ENCODE measurements at regions not wholly inside any gene's neighbourhood (a gene's known extent, or its start where the extent isn't known, plus 50 kb on each side); places are given as distances from the start of the nearest gene placed in this dataset.
"Not testable (repeated sequence)": the region's sequence is repeated elsewhere in the genome, so short reads cannot be mapped to it uniquely, and the experiment has no call there.

DNA sequence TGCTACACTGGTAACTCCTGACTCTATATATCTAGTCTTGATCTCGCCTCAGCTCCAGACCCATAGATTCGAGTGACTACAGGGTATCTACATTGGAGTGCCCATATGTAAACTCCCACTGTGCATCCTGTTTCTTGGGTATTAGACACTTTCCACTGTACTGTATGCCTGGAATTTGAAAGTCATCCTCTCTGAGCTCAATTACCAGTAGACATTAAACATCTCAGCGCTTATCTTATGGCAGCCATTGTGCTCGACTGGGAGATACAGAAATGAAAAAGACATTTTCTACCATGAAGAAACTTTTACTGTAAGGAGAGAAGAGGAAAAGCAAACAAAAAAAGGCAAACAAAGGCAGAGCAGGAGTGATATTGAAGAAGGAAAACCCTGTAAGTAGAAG is 151.9 kb upstream of the JADE1 start:
- H3K9me3 ChIP-seq (ENCODE audit: low read length) = peaks cover 4% of the 10 kb centered on the region
- no peaks in the 10 kb centered on the region for H3K36me3 Mint-ChIP-seq
- POLR2A ChIA-PET = no interaction called here
- H3K27ac ChIP-seq (ENCODE audit: low read depth, low read length) = no peak overlapping the region
- H3K4me1 Mint-ChIP-seq = peaks cover 0 to 9% (median 6%) of the 10 kb centered on the region in 3 donors
- H3K9me3 Mint-ChIP-seq = peaks cover 0 to 15% (median 6%) of the 10 kb centered on the region in 5 donors
- no peak for DNase-seq
- H3K27me3 Mint-ChIP-seq = peaks cover 3 to 13% of the 10 kb centered on the region in 2 donors
- H3K27ac Mint-ChIP-seq = no peak overlapping the region
- no peaks in the 10 kb centered on the region for H3K36me3 ChIP-seq (ENCODE audit: insufficient read depth, low read length)
- H3K4me1 ChIP-seq (ENCODE audit: insufficient read depth, low read length) = no peaks in the 10 kb centered on the region
- H3K27me3 ChIP-seq (ENCODE audit: insufficient read depth, low read length, poor library complexity, severe bottlenecking) = no peaks in the 10 kb centered on the region
- no peak overlapping the region for H3K4me3 ChIP-seq (ENCODE audit: low read length)
- CTCF ChIA-PET = no interaction called here
- H3K4me3 Mint-ChIP-seq = no peak overlapping the region

DNA sequence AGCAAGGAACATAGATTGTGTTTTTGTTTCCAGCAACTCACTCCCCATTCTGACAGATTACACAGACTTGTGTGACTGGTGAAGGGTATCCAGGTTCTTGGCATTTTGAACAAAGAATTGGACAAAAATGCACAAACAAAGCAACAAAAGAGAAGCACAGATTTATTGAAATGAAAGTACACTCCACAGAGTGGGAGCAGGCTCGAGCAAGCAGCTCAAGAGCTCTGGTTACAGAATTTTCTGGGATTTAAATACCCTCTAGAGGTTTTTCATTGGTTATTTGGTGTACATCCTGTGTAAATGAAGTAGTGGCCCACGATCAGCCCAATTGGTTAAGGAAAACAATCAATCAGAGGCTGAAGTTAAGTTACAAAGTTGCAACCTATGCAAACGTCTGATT is 155.0 kb upstream of the JADE1 start:
- H3K9me3 ChIP-seq (ENCODE audit: low read length) = peaks cover 4% of the 10 kb centered on the region
- Mint-ChIP-seq H3K4me1 (peaks cover 0 to 9% (median 6%) of the 10 kb centered on the region in 3 donors), H3K9me3 (peaks cover 0 to 15% (median 6%) of the 10 kb centered on the region in 5 donors), H3K27ac (no peak overlapping the region), H3K27me3 (peaks cover 3 to 19% of the 10 kb centered on the region in 2 donors), H3K36me3 (no peaks in the 10 kb centered on the region), H3K4me3 (no peak overlapping the region)
- no peak overlapping the region for H3K27ac ChIP-seq (ENCODE audit: low read depth, low read length)
- no peaks in the 10 kb centered on the region for H3K27me3 ChIP-seq (ENCODE audit: insufficient read depth, low read length, poor library complexity, severe bottlenecking)
- ChIA-PET POLR2A (no interaction called here), CTCF (no interaction called here)
- H3K36me3 ChIP-seq (ENCODE audit: insufficient read depth, low read length) = no peaks in the 10 kb centered on the region
- no peak for DNase-seq
- no peaks in the 10 kb centered on the region for H3K4me1 ChIP-seq (ENCODE audit: insufficient read depth, low read length)
- no peak overlapping the region for H3K4me3 ChIP-seq (ENCODE audit: low read length)

DNA sequence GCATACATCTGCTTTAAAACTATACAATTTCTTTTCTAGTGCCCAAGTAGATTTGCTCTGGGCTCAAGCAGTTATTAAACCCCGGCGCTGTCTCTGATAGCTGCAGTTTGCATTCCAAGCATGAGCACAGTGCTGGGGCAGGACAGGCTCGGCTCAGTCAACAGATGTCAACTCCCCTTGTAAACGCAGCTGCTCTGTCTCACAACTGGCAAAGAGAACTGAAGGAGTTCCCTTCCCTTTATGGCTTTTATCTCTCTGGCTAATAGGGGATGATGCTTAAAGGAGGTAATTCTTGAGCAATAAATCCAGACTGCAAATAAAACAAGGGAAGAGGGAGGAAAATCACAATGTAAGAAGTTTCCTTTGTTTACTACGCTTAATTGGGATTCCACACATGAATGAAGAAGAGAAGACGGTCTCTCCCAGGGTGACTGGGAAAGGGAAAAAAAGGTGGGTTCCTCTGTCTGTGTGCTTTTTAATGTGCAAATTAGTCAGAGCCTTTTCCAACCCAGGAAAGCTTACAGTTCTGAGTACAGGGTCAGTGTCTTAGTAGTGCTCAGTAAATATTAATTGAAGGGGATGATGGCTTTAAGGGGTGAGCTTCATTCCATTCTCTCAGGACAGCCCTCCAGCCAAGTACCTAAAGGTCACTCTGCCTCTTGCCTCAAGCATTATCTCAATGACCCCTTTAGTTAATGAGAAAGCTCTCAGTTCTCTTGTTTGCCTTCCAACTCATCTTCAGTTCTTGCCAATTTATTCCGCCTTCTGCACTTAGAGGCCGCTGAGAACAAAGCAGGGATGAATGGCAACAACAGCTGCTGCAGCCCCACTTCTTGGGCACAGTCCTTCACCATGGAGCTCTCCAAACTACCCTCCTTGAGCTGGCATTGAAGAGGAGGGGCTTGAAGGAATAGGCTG is 155.7 kb upstream of the JADE1 start:
- Histone ChIP-seq H3K4me1 (ENCODE audit: insufficient read depth, low read length) (no peaks in the 10 kb centered on the region), H3K4me3 (ENCODE audit: low read length) (no peak overlapping the region), H3K27ac (ENCODE audit: low read depth, low read length) (no peak overlapping the region), H3K27me3 (ENCODE audit: insufficient read depth, low read length, poor library complexity, severe bottlenecking) (no peaks in the 10 kb centered on the region), H3K9me3 (ENCODE audit: low read length) (peaks cover 4% of the 10 kb centered on the region), H3K36me3 (ENCODE audit: insufficient read depth, low read length) (no peaks in the 10 kb centered on the region)
- H3K36me3 Mint-ChIP-seq = no peaks in the 10 kb centered on the region
- no peak for DNase-seq
- H3K9me3 Mint-ChIP-seq = peaks cover 0 to 15% (median 6%) of the 10 kb centered on the region in 5 donors
- CTCF ChIA-PET = no interaction called here
- peaks cover 1 to 23% of the 10 kb centered on the region in 2 donors for H3K27me3 Mint-ChIP-seq
- H3K4me1 Mint-ChIP-seq = peaks cover 0 to 9% (median 6%) of the 10 kb centered on the region in 3 donors
- POLR2A ChIA-PET = no interaction called here
- H3K4me3 Mint-ChIP-seq = no peak overlapping the region
- no peak overlapping the region for H3K27ac Mint-ChIP-seq

DNA sequence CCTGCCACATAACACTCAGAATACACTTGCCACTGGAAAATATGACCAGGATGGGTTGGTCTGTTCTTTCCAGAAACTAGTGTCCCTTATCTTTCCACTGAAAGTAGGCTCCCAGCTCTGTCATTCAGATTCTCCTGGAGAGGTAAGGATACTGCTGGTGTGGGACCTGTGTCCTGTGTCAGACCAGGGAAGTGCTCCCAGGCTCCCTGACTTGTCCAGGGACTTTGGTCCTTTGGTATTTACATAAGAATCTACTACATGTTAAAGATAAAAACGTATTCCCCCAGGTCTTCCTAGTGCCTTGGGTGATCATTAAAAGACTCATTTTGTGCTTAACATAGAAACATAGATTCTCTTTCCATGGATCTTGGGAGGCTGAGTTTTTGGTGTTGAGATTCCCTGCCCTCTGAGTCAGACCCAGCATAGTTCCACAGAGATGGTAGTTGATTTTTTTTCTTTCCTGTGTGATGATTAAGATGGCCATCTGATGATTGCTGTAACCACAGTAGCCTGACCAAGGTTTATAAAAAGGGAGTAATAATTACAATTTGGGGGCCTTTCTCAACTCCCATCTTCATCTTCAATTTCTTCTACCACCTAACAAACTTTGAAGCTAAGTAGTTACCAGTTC is 159.8 kb upstream of the JADE1 start:
- ChIA-PET POLR2A (no interaction called here), CTCF (no interaction called here)
- H3K36me3 Mint-ChIP-seq = no peaks in the 10 kb centered on the region

DNA sequence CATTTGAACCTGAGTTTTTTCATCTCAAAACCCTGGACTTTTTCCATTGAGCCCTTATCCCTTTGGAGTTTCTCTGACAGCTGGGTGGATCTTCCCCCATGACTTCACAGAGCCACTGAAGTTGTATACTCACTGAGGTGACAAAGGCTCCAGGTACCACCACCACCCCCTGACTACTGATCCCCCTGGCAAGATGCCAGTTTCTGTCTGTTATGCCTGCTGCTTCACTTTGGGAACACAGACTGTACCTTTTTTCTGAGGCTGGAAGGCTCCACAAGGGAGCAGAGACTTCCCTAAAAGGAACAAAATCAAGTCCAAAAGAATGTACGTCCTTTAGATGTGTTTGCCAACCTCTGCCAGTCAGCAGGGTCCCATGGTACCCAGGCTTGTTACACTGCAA is 160.3 kb upstream of the JADE1 start:
- ChIA-PET CTCF (no interaction called here), POLR2A (no interaction called here)
- H3K27ac Mint-ChIP-seq = no peak overlapping the region
- Histone ChIP-seq H3K36me3 (ENCODE audit: insufficient read depth, low read length) (no peaks in the 10 kb centered on the region), H3K4me3 (ENCODE audit: low read length) (no peak overlapping the region), H3K9me3 (ENCODE audit: low read length) (peaks cover 2% of the 10 kb centered on the region), H3K27me3 (ENCODE audit: insufficient read depth, low read length, poor library complexity, severe bottlenecking) (no peaks in the 10 kb centered on the region), H3K4me1 (ENCODE audit: insufficient read depth, low read length) (no peaks in the 10 kb centered on the region), H3K27ac (ENCODE audit: low read depth, low read length) (no peak overlapping the region)
- H3K9me3 Mint-ChIP-seq = peaks cover 0 to 7% (median 4%) of the 10 kb centered on the region in 5 donors
- H3K36me3 Mint-ChIP-seq = no peaks in the 10 kb centered on the region
- no peaks in the 10 kb centered on the region for H3K4me1 Mint-ChIP-seq
- H3K4me3 Mint-ChIP-seq = no peak overlapping the region
- peaks cover 9 to 30% of the 10 kb centered on the region in 2 donors for H3K27me3 Mint-ChIP-seq
- no peak for DNase-seq

More for the DNA sequence above, 159.8 kb upstream of the JADE1 start:
- no peak overlapping the region for H3K27ac ChIP-seq (ENCODE audit: low read depth, low read length)
- peaks cover 4% of the 10 kb centered on the region for H3K9me3 ChIP-seq (ENCODE audit: low read length)
- no peak overlapping the region for H3K4me3 ChIP-seq (ENCODE audit: low read length)
- no peaks in the 10 kb centered on the region for H3K27me3 ChIP-seq (ENCODE audit: insufficient read depth, low read length, poor library complexity, severe bottlenecking)
- Mint-ChIP-seq H3K27ac (no peak overlapping the region), H3K4me3 (no peak overlapping the region), H3K9me3 (peaks cover 0 to 11% (median 4%) of the 10 kb centered on the region in 5 donors), H3K4me1 (no peaks in the 10 kb centered on the region), H3K27me3 (peaks cover 9 to 30% of the 10 kb centered on the region in 2 donors)
- no peak for DNase-seq
- H3K4me1 ChIP-seq (ENCODE audit: insufficient read depth, low read length) = no peaks in the 10 kb centered on the region
- H3K36me3 ChIP-seq (ENCODE audit: insufficient read depth, low read length) = no peaks in the 10 kb centered on the region

DNA sequence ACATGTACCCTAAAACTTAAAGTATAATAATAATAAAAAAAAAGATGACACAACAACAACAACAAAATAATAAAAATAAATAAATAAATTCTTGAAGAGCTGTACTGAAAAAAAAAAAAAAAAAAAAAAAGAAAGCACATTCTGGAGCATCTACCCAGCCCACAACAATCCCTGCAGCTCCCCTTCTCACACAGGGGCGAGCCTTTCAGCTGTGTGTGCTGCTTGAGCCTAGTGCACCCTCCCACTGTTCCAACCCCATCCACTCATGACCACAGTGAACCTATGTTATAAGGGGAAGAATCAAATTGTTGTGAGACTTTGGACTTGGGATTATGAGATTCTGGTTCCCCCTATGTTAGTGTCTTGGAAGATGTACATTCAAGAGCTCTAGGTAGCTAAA is 161.5 kb upstream of the JADE1 start:
- Mint-ChIP-seq H3K4me1 (no peaks in the 10 kb centered on the region), H3K9me3 (no peaks in the 10 kb centered on the region), H3K4me3 (no peak overlapping the region), H3K27ac (no peak overlapping the region), H3K27me3 (peaks cover 9 to 22% of the 10 kb centered on the region in 2 donors), H3K36me3 (no peaks in the 10 kb centered on the region)
- ChIA-PET POLR2A (interaction anchor here (0.8 kb wide), 1 partner anchor 72 kb away, joined by 3 read pairs; no protein-coding TSS in a partner anchor), CTCF (no interaction called here)
- Histone ChIP-seq H3K4me3 (ENCODE audit: low read length) (no peak overlapping the region), H3K27ac (ENCODE audit: low read depth, low read length) (no peak overlapping the region), H3K36me3 (ENCODE audit: insufficient read depth, low read length) (no peaks in the 10 kb centered on the region), H3K4me1 (ENCODE audit: insufficient read depth, low read length) (no peaks in the 10 kb centered on the region), H3K9me3 (ENCODE audit: low read length) (no peaks in the 10 kb centered on the region), H3K27me3 (ENCODE audit: insufficient read depth, low read length, poor library complexity, severe bottlenecking) (no peaks in the 10 kb centered on the region)
- no peak for DNase-seq

DNA sequence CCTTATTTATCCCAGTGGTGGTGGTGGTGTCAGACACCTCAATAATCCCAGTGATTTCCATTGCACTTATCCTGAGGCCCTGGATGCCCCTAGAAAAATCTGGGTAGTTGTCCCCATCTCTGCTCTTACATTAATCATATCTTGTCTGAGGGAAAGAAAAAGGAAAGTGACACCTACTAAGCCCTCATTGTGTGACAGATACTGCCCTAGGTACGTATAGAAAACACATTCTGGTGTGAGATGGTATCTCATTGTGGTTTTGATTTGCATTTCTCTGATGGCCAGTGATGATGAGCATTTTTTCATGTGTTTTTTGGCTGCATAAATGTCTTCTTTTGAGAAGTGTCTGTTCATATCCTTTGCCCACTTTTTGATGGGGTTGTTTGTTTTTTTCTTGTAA is 162.6 kb upstream of the JADE1 start:
- H3K9me3 Mint-ChIP-seq; H3K4me3 ChIP-seq (ENCODE audit: low read length); H3K36me3 ChIP-seq (ENCODE audit: insufficient read depth, low read length); H3K4me3 Mint-ChIP-seq; CTCF ChIA-PET; H3K36me3 Mint-ChIP-seq; H3K27ac Mint-ChIP-seq; POLR2A ChIA-PET; H3K4me1 Mint-ChIP-seq; H3K9me3 ChIP-seq (ENCODE audit: low read length); DNase-seq; H3K4me1 ChIP-seq (ENCODE audit: insufficient read depth, low read length); H3K27me3 ChIP-seq (ENCODE audit: insufficient read depth, low read length, poor library complexity, severe bottlenecking); H3K27ac ChIP-seq (ENCODE audit: low read depth, low read length): not testable (repeated sequence)
- peaks cover 9 to 21% of the 10 kb centered on the region in 2 donors for H3K27me3 Mint-ChIP-seq
